Cerebellar cortex (tissue), 1 donor: ENCODE measurements at regions not wholly inside any gene's neighbourhood (a gene's known extent, or its start where the extent isn't known, plus 50 kb on each side); places are given as distances from the start of the nearest gene placed in this dataset.

ENCODE experiments used
- DNase-seq: peaks from one replicate; pipeline ENCODE4 v3.0.0-alpha.2; 2015; ENCODE audit warnings: low spot score

GRCh38 chr14:37894463-37894862, 299.0 kb downstream of the TTC6 start:
- no peak for DNase-seq

- DNase-seq: no peak
These were observed 303.9 kb downstream of the TTC6 start for GRCh38 chr14:37899365-37899764.

DNA sequence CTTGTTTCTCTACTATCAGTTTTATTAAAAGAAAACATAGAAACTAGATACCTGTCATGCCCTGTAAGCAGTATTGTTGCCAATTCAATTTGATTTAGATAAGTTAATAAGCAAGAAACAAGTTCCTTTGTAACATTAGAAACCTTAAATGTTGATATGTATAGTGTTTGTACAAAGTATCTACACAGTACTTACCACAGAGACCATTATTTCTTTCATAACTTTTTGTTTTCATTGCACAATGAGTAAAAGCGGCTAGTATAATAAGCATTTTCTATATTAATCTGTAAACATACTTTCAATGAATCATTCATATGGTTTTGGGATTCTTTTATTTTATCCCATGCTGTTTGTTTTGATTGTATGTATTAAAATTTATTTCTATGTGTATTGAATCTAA, 305.1 kb downstream of the TTC6 start:
- no peak for DNase-seq

DNA sequence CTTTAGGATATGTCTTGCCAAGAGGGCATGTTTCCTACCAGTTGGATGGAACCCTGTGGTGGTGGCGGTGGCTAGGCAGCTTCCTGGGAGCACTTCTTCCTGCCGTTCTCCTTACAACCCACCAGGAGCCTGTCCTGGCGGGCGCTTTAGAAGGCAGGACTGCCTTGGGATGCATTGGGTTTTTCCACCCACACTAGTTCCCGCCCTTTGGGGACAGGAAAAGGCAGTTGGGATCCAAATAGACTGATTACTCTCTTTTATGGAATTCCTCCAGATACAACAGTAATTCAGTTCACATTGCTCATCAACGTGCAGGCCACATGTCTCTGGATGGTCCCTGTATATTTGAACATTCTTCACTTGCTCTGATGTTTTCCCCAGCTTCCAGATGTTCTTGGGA, 305.7 kb upstream of the SSTR1 start:
- DNase-seq: no peak

DNA sequence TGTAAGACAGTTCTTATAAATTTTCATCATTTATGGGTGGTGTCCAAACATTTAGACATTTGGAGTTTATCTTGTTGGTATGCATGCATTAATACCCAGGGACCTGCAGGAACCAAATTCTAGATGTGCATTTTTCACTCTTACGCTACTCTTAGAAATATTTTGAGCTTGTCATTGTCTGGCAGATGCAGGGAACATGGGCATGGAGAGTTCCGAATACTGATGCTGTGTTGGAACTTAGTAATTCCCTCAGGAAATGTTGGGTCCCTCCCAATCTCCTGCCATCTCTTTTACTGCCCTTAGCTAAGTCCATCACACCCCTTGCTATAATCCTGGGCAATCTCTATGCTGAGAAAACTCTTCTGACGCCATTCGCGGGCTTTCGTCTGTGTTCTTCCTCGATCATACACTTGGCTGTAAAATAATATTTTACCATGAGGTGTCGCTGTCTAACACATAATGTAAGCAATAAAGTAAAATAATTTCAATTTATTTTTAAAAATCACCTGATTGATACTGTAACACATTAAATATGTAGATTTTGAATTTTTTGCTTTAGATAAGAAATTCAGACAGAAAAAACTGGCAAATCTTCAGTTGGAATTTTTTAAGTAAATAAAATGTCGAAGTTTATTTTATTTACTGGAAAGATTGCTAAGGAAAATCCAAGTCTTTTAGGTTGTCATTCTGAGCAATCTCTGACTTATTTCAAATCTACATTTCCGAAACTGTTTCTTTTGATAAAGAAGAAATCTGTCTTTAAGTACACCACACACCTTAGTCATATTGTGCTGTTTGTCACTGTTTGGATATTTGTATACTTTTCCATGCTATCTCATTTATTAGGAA, 304.1 kb upstream of the SSTR1 start:
- peak; percentile 19 for DNase-seq

DNA sequence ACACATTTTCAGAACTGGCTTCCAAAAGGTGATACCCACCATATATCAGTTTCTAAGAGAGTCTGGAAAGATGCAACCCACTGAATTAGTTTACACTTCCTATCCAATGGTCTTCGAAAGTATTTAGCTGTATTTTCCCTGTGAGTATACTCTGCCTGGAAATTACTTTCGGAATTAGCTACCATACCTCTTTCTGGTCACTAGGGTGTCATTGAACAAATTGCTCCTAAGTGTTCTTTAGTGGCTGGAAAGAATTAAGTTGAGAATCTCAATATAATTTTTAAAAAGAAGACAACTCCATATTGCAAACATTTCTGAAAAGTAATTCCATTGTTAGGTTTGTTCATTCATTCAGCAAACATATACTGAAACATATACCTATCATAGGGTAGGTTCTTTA, 283.1 kb upstream of the SSTR1 start:
- DNase-seq: no peak

GRCh38 chr14:37932008-37932407, 275.7 kb upstream of the SSTR1 start:
- no peak for DNase-seq

DNA sequence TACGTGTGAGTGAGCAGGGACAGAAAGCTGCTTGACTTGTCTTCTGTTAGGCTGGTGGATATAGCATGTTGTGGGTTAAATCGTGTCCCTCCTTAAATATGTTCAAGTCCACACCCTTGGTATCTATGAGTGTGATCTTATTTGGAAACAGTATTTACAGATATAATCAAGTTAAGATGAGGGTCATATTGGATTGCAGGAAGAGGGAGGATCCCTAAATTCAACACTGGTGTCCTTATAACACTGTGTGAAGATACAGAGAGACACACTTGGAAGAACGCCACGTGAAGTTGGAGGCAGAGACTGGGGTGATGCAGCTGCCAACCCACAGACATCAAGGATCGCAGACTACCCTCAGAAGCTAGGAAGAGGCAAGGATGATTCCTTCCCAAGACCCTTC, 275.2 kb upstream of the SSTR1 start:
- DNase-seq: no peak

GRCh38 chr14:37936971-37937370, 270.7 kb upstream of the SSTR1 start:
- no peak for DNase-seq

DNA sequence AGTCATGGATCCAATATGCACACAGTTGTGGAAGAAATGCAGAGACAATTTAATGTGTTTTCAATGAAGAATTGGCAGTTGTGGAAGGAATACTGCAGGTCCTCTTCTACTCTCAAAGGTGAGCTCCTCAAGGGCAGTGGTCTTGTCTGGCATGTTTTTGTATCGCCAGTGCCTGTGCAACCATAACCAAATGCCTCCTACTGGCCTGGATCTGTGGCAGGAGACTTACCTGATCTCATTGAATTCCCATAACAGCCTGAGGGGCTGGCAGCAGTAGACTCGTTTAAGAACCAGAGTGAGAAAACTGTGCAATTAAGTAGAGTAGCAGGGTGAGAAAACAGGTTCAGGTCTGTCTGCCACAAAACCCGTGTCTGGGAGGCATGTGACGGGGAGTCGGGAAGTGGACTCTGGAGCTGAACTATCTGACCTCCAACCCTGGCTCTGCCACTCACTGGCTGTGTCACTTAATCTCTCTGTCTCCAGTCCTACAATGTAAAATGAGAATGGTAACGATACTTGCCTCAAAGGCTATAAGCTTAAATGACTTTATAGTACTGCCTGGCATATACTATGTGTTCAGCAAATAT, 268.2 kb upstream of the SSTR1 start:
- DNase-seq: no peak

DNA sequence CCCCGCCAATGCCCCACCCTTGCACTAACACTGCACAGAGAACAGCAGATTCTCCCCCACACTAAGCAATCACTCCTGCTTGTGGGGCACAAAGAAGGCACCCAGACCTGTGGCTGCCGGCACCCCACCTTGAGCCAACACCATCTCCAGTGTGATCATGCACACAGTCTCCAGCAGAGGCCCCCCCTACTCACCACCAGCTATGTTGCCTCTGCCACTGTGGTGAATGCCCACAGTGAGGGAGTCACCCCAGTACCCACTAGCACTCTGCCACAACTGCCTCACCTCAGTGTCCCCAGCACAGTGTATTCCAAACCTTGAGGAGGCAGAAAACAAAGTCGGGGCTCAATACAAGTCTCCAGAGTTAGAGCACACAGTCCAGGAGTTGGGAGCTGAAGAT, 261.7 kb upstream of the SSTR1 start:
- no peak for DNase-seq

GRCh38 chr14:37946819-37947218, 260.9 kb upstream of the SSTR1 start:
- no peak for DNase-seq

DNA sequence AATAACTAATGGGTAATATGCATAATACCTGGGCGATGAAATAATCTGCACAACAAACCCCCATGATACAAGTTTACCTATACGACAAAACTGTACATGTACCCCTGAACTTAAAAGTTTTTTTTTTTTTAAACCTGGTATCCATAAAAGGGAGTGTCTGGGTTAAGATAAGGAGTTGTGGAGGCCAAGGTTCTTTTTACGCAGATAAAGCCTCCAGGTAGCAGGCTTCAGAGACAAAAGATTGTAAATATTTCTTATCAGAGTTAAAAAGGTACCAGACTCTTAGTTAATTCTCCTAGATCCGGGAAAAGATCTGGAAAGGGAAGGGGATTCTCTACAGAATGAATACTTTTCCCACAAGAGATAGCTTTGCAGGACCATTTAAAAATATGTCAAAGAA, 259.4 kb upstream of the SSTR1 start:
- DNase-seq: no peak

DNA sequence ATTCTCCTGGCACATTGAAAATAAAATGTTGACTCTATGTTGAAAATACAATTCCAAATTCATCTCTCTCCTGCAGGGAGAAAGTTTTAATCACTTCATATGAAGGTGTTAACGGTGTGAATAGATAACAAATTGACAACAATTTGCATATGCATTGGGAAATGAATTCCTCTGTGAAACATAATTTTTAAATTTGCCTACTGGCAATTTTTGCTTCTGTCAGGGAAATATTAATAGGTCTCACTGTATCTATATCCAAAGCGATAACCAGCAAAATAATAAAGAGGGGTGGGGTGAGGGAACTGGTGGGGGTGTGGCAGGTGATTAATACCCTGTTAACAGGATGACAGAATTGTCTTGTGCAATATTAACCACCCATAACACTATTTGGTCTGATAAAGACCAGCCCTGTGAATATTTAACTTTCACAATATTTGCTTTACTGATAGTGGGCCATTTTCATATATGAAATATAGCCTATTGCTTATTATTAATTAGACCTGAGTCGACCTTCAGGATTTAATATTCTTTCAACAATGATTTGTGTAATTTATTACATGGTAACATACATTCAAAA, 239.0 kb upstream of the SSTR1 start:
- no peak for DNase-seq

DNA sequence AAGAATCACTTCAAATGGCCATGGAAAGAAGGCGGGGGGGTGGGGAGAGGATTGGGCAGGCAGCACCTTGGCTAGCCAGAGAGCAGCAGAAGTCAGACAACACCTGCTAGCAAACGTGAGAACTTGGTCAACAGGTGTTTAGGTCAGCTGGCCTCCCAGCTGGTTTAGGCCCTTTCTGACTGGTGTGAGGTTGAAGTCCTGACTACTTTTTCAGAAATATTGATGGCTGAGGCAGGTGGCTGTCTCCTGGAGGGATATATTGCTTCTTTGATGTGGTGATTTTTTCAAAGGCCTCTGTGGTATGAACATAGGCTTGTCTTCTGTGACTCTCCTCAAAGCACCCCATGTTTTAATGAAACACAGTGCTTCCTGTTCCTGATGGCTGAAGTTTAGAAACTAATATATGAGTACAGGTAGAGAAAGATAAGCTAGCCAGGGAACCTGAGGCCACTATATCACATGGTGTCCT, 238.2 kb upstream of the SSTR1 start:
- DNase-seq: no peak

DNA sequence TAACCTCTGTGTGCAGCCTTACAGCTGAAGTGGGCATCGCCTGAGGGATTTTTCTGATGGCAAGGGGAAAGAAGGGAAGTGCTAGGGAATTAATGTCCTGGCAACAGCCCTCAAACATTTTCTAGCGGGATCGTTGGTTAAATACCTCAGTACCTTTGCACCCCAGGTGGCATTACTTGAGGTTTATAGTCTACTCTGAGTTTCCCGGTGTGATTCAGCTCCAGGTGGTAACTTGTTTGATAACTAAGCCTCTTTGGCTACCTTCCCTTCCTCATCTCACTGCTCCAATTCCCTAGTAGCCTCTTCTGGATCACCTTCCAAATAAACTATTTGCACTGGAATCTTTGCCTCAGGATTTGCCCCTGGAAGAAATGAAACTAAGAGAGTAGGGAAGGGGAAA, 237.0 kb upstream of the SSTR1 start:
- no peak for DNase-seq

DNA sequence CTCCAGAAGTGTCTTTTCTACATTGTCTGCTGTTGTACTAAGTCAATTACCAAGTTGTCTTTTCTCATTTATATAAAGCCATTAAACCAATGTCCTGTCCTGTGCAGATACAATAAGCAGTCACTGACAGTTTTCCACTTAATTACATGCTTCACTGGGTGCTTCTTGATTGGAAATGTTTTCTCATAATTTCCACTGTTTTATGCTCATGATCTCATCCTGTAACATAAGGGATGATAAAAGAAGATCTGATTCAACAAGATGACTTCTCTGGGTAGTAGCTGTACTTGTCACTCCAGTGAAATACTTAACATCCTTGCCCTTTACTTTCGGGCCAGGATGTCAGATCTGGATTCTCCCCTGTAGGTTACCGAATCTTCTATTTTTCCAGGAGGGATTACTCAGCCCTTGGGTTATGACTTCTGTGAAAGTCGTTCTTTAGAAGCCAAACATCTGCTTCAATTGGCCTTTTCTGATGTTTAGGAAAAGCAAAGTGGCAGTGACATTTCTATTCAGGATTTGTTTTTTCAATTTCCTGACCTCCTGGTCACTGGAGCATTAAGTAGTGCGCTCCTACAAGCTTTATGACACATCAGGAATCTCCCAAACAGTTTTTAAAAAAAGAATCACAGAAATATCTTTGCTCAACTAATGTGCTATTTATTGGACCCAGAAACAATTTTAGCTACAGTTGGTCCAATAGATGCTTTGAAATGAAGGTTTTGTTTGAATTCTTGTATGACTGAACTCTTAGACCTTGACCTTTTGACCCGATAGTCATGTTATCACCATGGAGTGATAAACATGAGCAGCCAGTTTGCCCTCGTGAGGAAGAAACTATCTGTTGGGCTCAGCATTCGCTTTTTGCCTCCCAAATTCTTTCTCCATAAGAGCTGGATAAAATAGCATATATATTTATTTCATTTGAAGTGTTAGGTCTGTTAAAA, 234.5 kb upstream of the SSTR1 start:
- DNase-seq: no peak

GRCh38 chr14:37974421-37974820, 233.3 kb upstream of the SSTR1 start:
- DNase-seq: no peak

GRCh38 chr14:37977481-37977880, 230.2 kb upstream of the SSTR1 start:
- DNase-seq: no peak

DNA sequence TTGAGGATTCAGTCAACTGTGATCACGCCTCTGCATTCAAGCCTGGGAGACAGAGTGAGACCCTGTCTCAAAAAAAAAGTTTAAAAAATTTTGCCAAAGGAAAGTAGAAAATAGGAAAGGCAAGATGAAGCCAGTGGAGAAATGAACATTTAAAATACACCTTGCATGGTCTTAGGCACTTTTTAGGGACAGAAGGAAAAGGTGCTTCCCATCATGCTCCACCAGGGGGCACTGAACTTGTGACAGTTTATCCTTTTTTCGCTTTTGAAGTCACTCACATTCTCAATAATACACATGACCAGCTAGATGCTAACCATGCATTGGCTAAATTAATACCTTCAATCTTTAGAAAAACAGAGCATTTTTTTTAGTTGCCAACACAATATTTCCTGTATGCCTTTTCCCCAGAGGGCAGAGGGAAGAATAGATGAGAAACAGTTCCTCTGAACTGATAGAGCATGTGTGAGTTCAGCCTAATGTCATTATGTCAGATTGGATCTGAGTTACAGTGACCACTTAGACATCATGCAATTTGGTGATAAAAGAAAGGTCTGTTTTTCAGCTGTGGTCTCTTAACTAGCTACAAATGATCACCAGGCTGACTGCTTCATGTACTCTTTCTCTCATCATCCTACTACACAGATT, 221.8 kb upstream of the SSTR1 start:
- DNase-seq: peak; percentile 28

- DNase-seq: no peak
These were observed 219.2 kb upstream of the SSTR1 start for GRCh38 chr14:37988472-37988871.

- no peak for DNase-seq
These were observed 216.7 kb upstream of the SSTR1 start for GRCh38 chr14:37991027-37991426.
